Panc1 (cell line): ENCODE measurements at regions not wholly inside any gene's neighbourhood (a gene's known extent, or its start where the extent isn't known, plus 50 kb on each side); places are given as distances from the start of the nearest gene placed in this dataset.

Source experiments
- ATAC-seq: fragments of 200-7000 bp; cut with Tn5 transposase; 2 replicates; pipeline ENCODE4 v1.9.1; 2020; ENCODE audit warnings: mild to moderate bottlenecking, moderate library complexity
- BruUV-seq: library from RNA; stranded (reverse); fragments of 400-500 nt; replicated peaks from 2 replicates; lab custom pipeline; 2021; lab: Mats Ljungman, UMichigan
- CTCF ChIA-PET: fragments of 300-600 bp; sonication (Branson Sonifier 250); formaldehyde crosslinking; loops from one replicate; lab custom pipeline; 2022; ENCODE audit warnings: antibody characterized with exemption; lab: Charles Lee
- POLR2A ChIA-PET: fragments of 300-600 bp; sonication (Branson Sonifier 250); formaldehyde crosslinking; loops from one replicate; lab custom pipeline; 2022; ENCODE audit warnings: antibody characterized with exemption; lab: Charles Lee
- DNase-seq: peaks from one replicate; pipeline ENCODE4 v3.0.0-alpha.2; 2010; ENCODE audit warnings: low read depth, low spot score
- H3K27ac ChIP-seq: 2 replicates; pipeline ENCODE4 v1.5.1; 2011; ENCODE audit warnings: mild to moderate bottlenecking, low read length, inconsistent platforms
- H3K27me3 ChIP-seq: fragments of 200-500 bp; sonication (Bioruptor generic); 2 replicates; pipeline ENCODE4 v1.6.0; 2014; ENCODE audit warnings: low read length, inconsistent platforms; ENCODE audit not compliant: control insufficient read depth, insufficient read depth
- H3K36me3 ChIP-seq: fragments of 200-500 bp; sonication (Bioruptor generic); 2 replicates; pipeline ENCODE4 v1.5.1; 2014; ENCODE audit warnings: inconsistent platforms, mild to moderate bottlenecking, low read length, moderate library complexity; ENCODE audit not compliant: control insufficient read depth, insufficient read depth
- H3K4me1 ChIP-seq: 2 replicates; pipeline ENCODE4 v1.5.1; 2011; ENCODE audit warnings: inconsistent platforms, mild to moderate bottlenecking, low read length, moderate library complexity; ENCODE audit not compliant: control insufficient read depth, insufficient read depth
- H3K4me3 ChIP-seq, 2 experiments: 2 replicates each; pipeline ENCODE4 v1.5.1; 2011 to 2012; ENCODE audit warnings: low read depth in 2 of 2, low read length in 2 of 2, mild to moderate bottlenecking in 2 of 2, inconsistent platforms in 1 of 2, moderate library complexity in 1 of 2
- H3K9me3 ChIP-seq: fragments of 200-500 bp; sonication (Bioruptor generic); 2 replicates; pipeline ENCODE4 v1.5.1; 2014; ENCODE audit warnings: low read depth, mild to moderate bottlenecking, inconsistent platforms, low read length, moderate library complexity; ENCODE audit not compliant: control insufficient read depth, insufficient read depth
- CTCF ChIP-seq: fragments of 450-650 bp; IDR thresholded peaks from 2 replicates; pipeline ENCODE4 v1.5.1; 2017; ENCODE audit warnings: mild to moderate bottlenecking
- POLR2AphosphoS5 ChIP-seq: IDR thresholded peaks from 2 replicates; pipeline ENCODE4 v1.6.1; 2012; ENCODE audit warnings: mild to moderate bottlenecking, low read depth, low read length, moderate library complexity
- SIN3A ChIP-seq: IDR thresholded peaks from 2 replicates; pipeline ENCODE4 v1.6.1; 2012; ENCODE audit warnings: low read depth, mild to moderate bottlenecking, low read length, moderate library complexity, borderline replicate concordance; ENCODE audit not compliant: insufficient read depth
- TCF7L2 ChIP-seq: IDR thresholded peaks from 2 replicates; pipeline ENCODE4 v1.6.1; 2011; ENCODE audit warnings: mild to moderate bottlenecking, low read depth, low read length, inconsistent platforms
- in situ Hi-C: cut with HindIII; loops from 2 replicates; pipeline ENCODE4 v1.10.0; 2016; ENCODE audit warnings: low sequenced_read_pairs, low pct_unique_long_range_greater_than_20kb
- intact Hi-C: fragments of 100-400 bp; cut with micrococcal nuclease; formaldehyde crosslinking; loops from one replicate; pipeline ENCODE4 v1.10.0; 2022; ENCODE audit not compliant: unreplicated experiment
- TF ChIP-seq, protein P1 (sequence below), 2 experiments: IDR thresholded peaks; 2 replicates each; pipeline ENCODE4 v1.6.1; 2011 to 2012; ENCODE audit warnings: low read depth in 2 of 2, control low read depth in 1 of 2, low read length in 1 of 2, mild to moderate bottlenecking in 1 of 2, moderate library complexity in 1 of 2; ENCODE audit not compliant: insufficient read depth in 1 of 2

- no peak for TF ChIP-seq TCF7L2
- TF ChIP-seq POLR2AphosphoS5 = no peak
- TF ChIP-seq, protein P1, sequence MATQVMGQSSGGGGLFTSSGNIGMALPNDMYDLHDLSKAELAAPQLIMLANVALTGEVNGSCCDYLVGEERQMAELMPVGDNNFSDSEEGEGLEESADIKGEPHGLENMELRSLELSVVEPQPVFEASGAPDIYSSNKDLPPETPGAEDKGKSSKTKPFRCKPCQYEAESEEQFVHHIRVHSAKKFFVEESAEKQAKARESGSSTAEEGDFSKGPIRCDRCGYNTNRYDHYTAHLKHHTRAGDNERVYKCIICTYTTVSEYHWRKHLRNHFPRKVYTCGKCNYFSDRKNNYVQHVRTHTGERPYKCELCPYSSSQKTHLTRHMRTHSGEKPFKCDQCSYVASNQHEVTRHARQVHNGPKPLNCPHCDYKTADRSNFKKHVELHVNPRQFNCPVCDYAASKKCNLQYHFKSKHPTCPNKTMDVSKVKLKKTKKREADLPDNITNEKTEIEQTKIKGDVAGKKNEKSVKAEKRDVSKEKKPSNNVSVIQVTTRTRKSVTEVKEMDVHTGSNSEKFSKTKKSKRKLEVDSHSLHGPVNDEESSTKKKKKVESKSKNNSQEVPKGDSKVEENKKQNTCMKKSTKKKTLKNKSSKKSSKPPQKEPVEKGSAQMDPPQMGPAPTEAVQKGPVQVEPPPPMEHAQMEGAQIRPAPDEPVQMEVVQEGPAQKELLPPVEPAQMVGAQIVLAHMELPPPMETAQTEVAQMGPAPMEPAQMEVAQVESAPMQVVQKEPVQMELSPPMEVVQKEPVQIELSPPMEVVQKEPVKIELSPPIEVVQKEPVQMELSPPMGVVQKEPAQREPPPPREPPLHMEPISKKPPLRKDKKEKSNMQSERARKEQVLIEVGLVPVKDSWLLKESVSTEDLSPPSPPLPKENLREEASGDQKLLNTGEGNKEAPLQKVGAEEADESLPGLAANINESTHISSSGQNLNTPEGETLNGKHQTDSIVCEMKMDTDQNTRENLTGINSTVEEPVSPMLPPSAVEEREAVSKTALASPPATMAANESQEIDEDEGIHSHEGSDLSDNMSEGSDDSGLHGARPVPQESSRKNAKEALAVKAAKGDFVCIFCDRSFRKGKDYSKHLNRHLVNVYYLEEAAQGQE (IDR thresholded peaks at IDR 0.05; ENCODE audit: insufficient read depth in 1 of 2, low read depth in 2 of 2, low read length in 1 of 2) = no peak
- no peak for TF ChIP-seq SIN3A
- no peak for TF ChIP-seq CTCF
- CTCF ChIA-PET = no interaction called here
- H3K27me3 ChIP-seq = no peaks in the 10 kb centered on the region
- POLR2A ChIA-PET = no interaction called here
- DNase-seq (no peak), ATAC-seq (no peak)
- H3K4me1 ChIP-seq = no peaks in the 10 kb centered on the region
- H3K4me3 ChIP-seq = no peak overlapping the region
- H3K36me3 ChIP-seq = no peaks in the 10 kb centered on the region
- BruUV-seq = no TSS peak
- no peaks in the 10 kb centered on the region for H3K9me3 ChIP-seq
- in situ Hi-C loops (no loop called here), intact Hi-C loops (no loop called here)
- H3K27ac ChIP-seq = no peak overlapping the region
Observed at GRCh38 chr6:79832723-79833122, 114.6 kb downstream of the ELOVL4 start.

- intact Hi-C loops = no loop called here
- in situ Hi-C loops = no loop called here
- no peak overlapping the region for H3K4me3 ChIP-seq
- H3K27ac ChIP-seq = no peak overlapping the region
- ChIA-PET CTCF (no interaction called here), POLR2A (no interaction called here)
- H3K36me3 ChIP-seq = no peaks in the 10 kb centered on the region
- TF ChIP-seq, protein P1 (IDR thresholded peaks at IDR 0.05; ENCODE audit: insufficient read depth in 1 of 2, low read depth in 2 of 2, low read length in 1 of 2) = no peak
- TF ChIP-seq TCF7L2 (no peak), POLR2AphosphoS5 (no peak), SIN3A (no peak), CTCF (no peak)
- BruUV-seq = no TSS peak
- no peaks in the 10 kb centered on the region for H3K4me1 ChIP-seq
- ATAC-seq (no peak), DNase-seq (no peak)
- H3K9me3 ChIP-seq = peaks cover 3% of the 10 kb centered on the region; the same call in 1 of the 2 replicates
- no peaks in the 10 kb centered on the region; the same call in 1 of the 2 replicates for H3K27me3 ChIP-seq
Observed at GRCh38 chr6:79824202-79824601, 123.2 kb downstream of the ELOVL4 start.
